CD4-positive, alpha-beta T cell (primary cell): ENCODE measurements at regions not wholly inside any gene's neighbourhood (a gene's known extent, or its start where the extent isn't known, plus 50 kb on each side); places are given as distances from the start of the nearest gene placed in this dataset.
"Not testable (repeated sequence)": the region's sequence is repeated elsewhere in the genome, so short reads cannot be mapped to it uniquely, and the experiment has no call there.

ENCODE experiments used
- ATAC-seq: fragments of 200-7000 bp; cut with Tn5 transposase; one replicate; pipeline ENCODE4 v1.10.0; 2022; ENCODE audit warnings: mild to moderate bottlenecking; ENCODE audit not compliant: poor library complexity
- CTCF ChIA-PET: fragments of 350-600 bp; sonication (Branson Sonifier 250); formaldehyde crosslinking; loops from one replicate; lab custom pipeline; 2021; ENCODE audit warnings: antibody characterized with exemption, inconsistent platforms; lab: Charles Lee
- POLR2A ChIA-PET: fragments of 350-600 bp; sonication (Branson Sonifier 250); formaldehyde crosslinking; loops from one replicate; lab custom pipeline; 2021; ENCODE audit warnings: antibody characterized with exemption, inconsistent platforms; lab: Charles Lee
- DNase-seq, 14 experiments: peaks; one replicate each; pipeline ENCODE4 v3.0.0-alpha.2; 2013 to 2020; ENCODE audit warnings: mixed read lengths in 2 of 14
- H3K27ac ChIP-seq, 2 donors: one replicate each; pipeline versions ENCODE4 v1.5.1 to v1.7.0; 2013; ENCODE audit warnings: low read length in 2 of 2, low read depth in 1 of 2, mild to moderate bottlenecking in 1 of 2
- H3K27me3 ChIP-seq, 2 experiments: 1 replicate in 1 of 2; 2 replicates in 1 of 2; pipeline versions ENCODE4 v1.6.1 to v1.7.0; 2013; ENCODE audit warnings: low read length in 2 of 2, control low read depth in 1 of 2, mild to moderate bottlenecking in 1 of 2, moderate library complexity in 1 of 2; ENCODE audit not compliant: insufficient read depth in 2 of 2, control insufficient read depth in 1 of 2
- H3K36me3 ChIP-seq: one replicate; pipeline ENCODE4 v1.6.1; 2013; ENCODE audit warnings: low read length, control low read depth; ENCODE audit not compliant: insufficient read depth
- H3K4me1 ChIP-seq: one replicate; pipeline ENCODE4 v1.6.1; 2013; ENCODE audit warnings: low read length, control low read depth; ENCODE audit not compliant: insufficient read depth
- H3K4me3 ChIP-seq: one replicate; pipeline ENCODE4 v1.5.1; 2013; ENCODE audit warnings: mild to moderate bottlenecking, low read length, moderate library complexity
- H3K9me3 ChIP-seq, 2 experiments: 1 replicate in 1 of 2; 2 replicates in 1 of 2; pipeline versions ENCODE4 v1.6.1 to v1.7.0; 2013; ENCODE audit warnings: low read length in 2 of 2, mild to moderate bottlenecking in 2 of 2, control low read depth in 1 of 2, moderate library complexity in 1 of 2; ENCODE audit not compliant: control insufficient read depth in 1 of 2, insufficient read depth in 1 of 2
- H3K27ac Mint-ChIP-seq: one replicate; pipeline ENCODE4 v1.8.0; 2020; ENCODE audit warnings: mixed read lengths
- H3K27me3 Mint-ChIP-seq: one replicate; pipeline ENCODE4 v1.8.0; 2021; ENCODE audit warnings: mixed read lengths
- H3K36me3 Mint-ChIP-seq: one replicate; pipeline ENCODE4 v1.8.0; 2021; ENCODE audit warnings: low read depth, mixed read lengths
- H3K4me1 Mint-ChIP-seq: one replicate; pipeline ENCODE4 v1.8.0; 2021; ENCODE audit warnings: low read depth, mixed read lengths
- H3K4me3 Mint-ChIP-seq: one replicate; pipeline ENCODE4 v1.8.0; 2020; ENCODE audit warnings: mild to moderate bottlenecking, mixed read lengths
- H3K9me3 Mint-ChIP-seq: one replicate; pipeline ENCODE4 v1.8.0; 2020; ENCODE audit warnings: mixed read lengths
- CTCF ChIP-seq: fragments of 200-600 bp; IDR thresholded peaks from one replicate; pipeline ENCODE4 v1.8.0; 2022; ENCODE audit warnings: antibody characterized with exemption, mild to moderate bottlenecking
- intact Hi-C, 2 experiments: fragments of 100-400 bp; cut with DNase I in 1 of 2; cut with micrococcal nuclease in 1 of 2; formaldehyde crosslinking; loops; one replicate each; pipeline versions ENCODE4 v1.15.1 to v1.9.0; 2023 to 2025; cut with DNase I, micrococcal nuclease

GRCh38 chr6:141388666-141389065 lies 744.1 kb upstream of the GJE1 start:
- no peak for ATAC-seq
- intact Hi-C loops, result no loop called here

DNA sequence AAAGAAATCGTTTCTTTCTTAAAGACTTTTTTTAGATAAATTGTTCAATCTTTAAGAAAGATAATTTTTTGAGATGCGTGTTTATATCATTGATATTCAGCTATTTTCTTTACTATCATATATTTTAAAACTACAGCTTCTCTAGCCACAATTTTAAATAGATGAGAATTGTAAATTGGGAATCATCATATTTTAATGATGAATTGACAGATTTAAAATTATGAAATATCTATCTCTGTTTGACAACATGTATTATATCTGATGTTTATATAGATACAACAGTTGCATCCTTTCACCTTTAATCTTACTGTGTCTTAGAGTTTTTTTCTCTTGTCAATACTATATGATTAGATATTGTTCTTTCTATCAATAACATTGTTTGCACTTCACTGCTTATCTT lies 762.3 kb upstream of the GJE1 start:
- no peaks in the 10 kb centered on the region for H3K36me3 Mint-ChIP-seq
- no peaks in the 10 kb centered on the region for H3K4me1 Mint-ChIP-seq
- no peak for TF ChIP-seq CTCF
- Histone ChIP-seq H3K27ac (no peak overlapping the region), H3K36me3 (no peaks in the 10 kb centered on the region), H3K9me3 (no peaks in the 10 kb centered on the region), H3K4me1 (no peaks in the 10 kb centered on the region), H3K27me3 (no peaks in the 10 kb centered on the region), H3K4me3 (no peak overlapping the region)
- ChIA-PET POLR2A (no interaction called here), CTCF (no interaction called here)
- no peaks in the 10 kb centered on the region for H3K27me3 Mint-ChIP-seq
- peaks cover 3% of the 10 kb centered on the region for H3K9me3 Mint-ChIP-seq
- DNase-seq (no peak), ATAC-seq (no peak)
- H3K4me3 Mint-ChIP-seq, result no peak overlapping the region
- intact Hi-C loops, result no loop called here
- no peak overlapping the region for H3K27ac Mint-ChIP-seq

More at GRCh38 chr6:141388666-141389065, 744.1 kb upstream of the GJE1 start:
- H3K36me3 ChIP-seq, result no peaks in the 10 kb centered on the region
- Mint-ChIP-seq H3K9me3 (no peaks in the 10 kb centered on the region), H3K36me3 (no peaks in the 10 kb centered on the region), H3K27ac (no peak overlapping the region), H3K27me3 (no peaks in the 10 kb centered on the region), H3K4me3 (no peak overlapping the region), H3K4me1 (no peaks in the 10 kb centered on the region)
- H3K27ac ChIP-seq, result no peak overlapping the region
- TF ChIP-seq CTCF, result no peak
- no peaks in the 10 kb centered on the region for H3K9me3 ChIP-seq
- no peaks in the 10 kb centered on the region for H3K27me3 ChIP-seq
- no peak for DNase-seq
- ChIA-PET CTCF (no interaction called here), POLR2A (no interaction called here)
- no peak overlapping the region for H3K4me3 ChIP-seq
- H3K4me1 ChIP-seq, result no peaks in the 10 kb centered on the region

- H3K9me3 ChIP-seq, H3K4me3 Mint-ChIP-seq, ATAC-seq, H3K36me3 ChIP-seq, H3K27me3 ChIP-seq, H3K36me3 Mint-ChIP-seq, H3K27ac Mint-ChIP-seq, H3K9me3 Mint-ChIP-seq, H3K27ac ChIP-seq, POLR2A ChIA-PET, H3K4me1 ChIP-seq, intact Hi-C loops, CTCF ChIA-PET, H3K4me1 Mint-ChIP-seq, H3K4me3 ChIP-seq, DNase-seq, H3K27me3 Mint-ChIP-seq: not testable (repeated sequence)
Observed at GRCh38 chr6:141366796-141367195, 765.9 kb upstream of the GJE1 start.

DNA sequence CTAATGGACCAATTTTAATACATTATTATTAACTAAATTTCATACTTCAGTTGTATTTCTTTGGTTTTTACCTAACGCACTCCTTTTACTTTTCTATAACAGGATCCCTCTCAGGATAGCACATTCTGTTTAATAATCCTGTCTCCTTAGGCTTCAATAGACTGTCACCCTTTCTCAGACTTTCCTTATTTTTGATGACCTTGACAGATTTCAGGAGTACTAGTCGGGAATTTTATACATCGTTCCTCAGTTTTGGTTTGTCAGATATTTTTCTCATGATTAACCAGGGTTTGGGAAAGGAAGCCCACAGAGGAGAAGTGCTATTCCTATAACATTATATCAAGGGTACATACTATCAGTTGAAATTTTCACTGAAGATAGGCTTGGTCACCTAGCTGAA lies 768.0 kb upstream of the GJE1 start:
- Histone ChIP-seq H3K9me3 (no peaks in the 10 kb centered on the region), H3K4me1 (no peaks in the 10 kb centered on the region), H3K27ac (no peak overlapping the region), H3K27me3 (no peaks in the 10 kb centered on the region), H3K4me3 (no peak overlapping the region), H3K36me3 (no peaks in the 10 kb centered on the region)
- Mint-ChIP-seq H3K27ac (no peak overlapping the region), H3K9me3 (no peaks in the 10 kb centered on the region), H3K36me3 (no peaks in the 10 kb centered on the region), H3K4me1 (no peaks in the 10 kb centered on the region), H3K27me3 (no peaks in the 10 kb centered on the region), H3K4me3 (no peak overlapping the region)
- DNase-seq (no peak), ATAC-seq (no peak)
- intact Hi-C loops, result no loop called here
- POLR2A ChIA-PET, result no interaction called here
- TF ChIP-seq CTCF, result no peak
- CTCF ChIA-PET, result no interaction called here
